ENCODE measurements at regions not wholly inside any gene's neighbourhood (a gene's known extent, or its start where the extent isn't known, plus 50 kb on each side); places are given as distances from the start of the nearest gene placed in this dataset.
A peak's percentile ranks its signal among the peaks of the same experiment; 100 is the strongest.

GRCh38 chr3:71865727-71866126 is 80.8 kb upstream of the PROK2 start:
- Histone ChIP-seq H3K27me3 (ENCODE audit: control insufficient read depth, insufficient read depth, low read length) (no peaks in the 10 kb centered on the region), H3K4me3 (ENCODE audit: low read depth, low read length) (no peak overlapping the region), H3K36me3 (ENCODE audit: control insufficient read depth, insufficient read depth, low read length) (no peaks in the 10 kb centered on the region)
- no peak for DNase-seq (ENCODE audit: low read depth)
- TF ChIP-seq CTCF (IDR thresholded peaks at IDR 0.05; ENCODE audit: insufficient read depth, low read length, poor library complexity, severe bottlenecking), result no peak

- Histone ChIP-seq H3K27me3 (ENCODE audit: control insufficient read depth, insufficient read depth, low read length) (no peaks in the 10 kb centered on the region), H3K4me3 (ENCODE audit: low read depth, low read length) (no peak overlapping the region), H3K36me3 (ENCODE audit: control insufficient read depth, insufficient read depth, low read length) (no peaks in the 10 kb centered on the region)
- DNase-seq (ENCODE audit: low read depth), result no peak
- TF ChIP-seq CTCF (IDR thresholded peaks at IDR 0.05; ENCODE audit: insufficient read depth, low read length, poor library complexity, severe bottlenecking), result no peak
Observed at GRCh38 chr3:71863563-71864190, 78.7 kb upstream of the PROK2 start.

GRCh38 chr3:71862371-71863140 is 77.6 kb upstream of the PROK2 start:
- no peak for DNase-seq (ENCODE audit: low read depth)
- no peak overlapping the region for H3K4me3 ChIP-seq (ENCODE audit: low read depth, low read length)
- H3K36me3 ChIP-seq (ENCODE audit: control insufficient read depth, insufficient read depth, low read length), result no peaks in the 10 kb centered on the region
- TF ChIP-seq CTCF (IDR thresholded peaks at IDR 0.05; ENCODE audit: insufficient read depth, low read length, poor library complexity, severe bottlenecking), result no peak
- no peaks in the 10 kb centered on the region for H3K27me3 ChIP-seq (ENCODE audit: control insufficient read depth, insufficient read depth, low read length)

GRCh38 chr3:71859123-71859519 is 74.2 kb upstream of the PROK2 start:
- Histone ChIP-seq H3K27me3 (ENCODE audit: control insufficient read depth, insufficient read depth, low read length) (no peaks in the 10 kb centered on the region), H3K36me3 (ENCODE audit: control insufficient read depth, insufficient read depth, low read length) (no peaks in the 10 kb centered on the region), H3K4me3 (ENCODE audit: low read depth, low read length) (no peak overlapping the region)
- peak; percentile 59 for TF ChIP-seq CTCF (IDR thresholded peaks at IDR 0.05; ENCODE audit: insufficient read depth, low read length, poor library complexity, severe bottlenecking)
- no peak for DNase-seq (ENCODE audit: low read depth)

- DNase-seq (ENCODE audit: low read depth), result no peak
- H3K36me3 ChIP-seq (ENCODE audit: control insufficient read depth, insufficient read depth, low read length), result no peaks in the 10 kb centered on the region
- no peaks in the 10 kb centered on the region for H3K27me3 ChIP-seq (ENCODE audit: control insufficient read depth, insufficient read depth, low read length)
- no peak overlapping the region for H3K4me3 ChIP-seq (ENCODE audit: low read depth, low read length)
- no peak for TF ChIP-seq CTCF (IDR thresholded peaks at IDR 0.05; ENCODE audit: insufficient read depth, low read length, poor library complexity, severe bottlenecking)
Observed at GRCh38 chr3:71858503-71859122, 73.7 kb upstream of the PROK2 start.

Measured in kidney epithelial cell (primary cell).